ENCODE measurements at regions not wholly inside any gene's neighbourhood (a gene's known extent, or its start where the extent isn't known, plus 50 kb on each side); places are given as distances from the start of the nearest gene placed in this dataset.

GRCh38 chr14:101330416-101331140, 230.7 kb upstream of the DIO3 start:
- TF ChIP-seq CTCF (IDR thresholded peaks at IDR 0.05; ENCODE audit: extremely low read depth in 1 of 2, insufficient read depth in 1 of 2, low read depth in 1 of 2, low read length in 2 of 2) (no peak), EZH2 (IDR thresholded peaks at IDR 0.05; ENCODE audit: borderline replicate concordance, low read depth, low read length, severe bottlenecking) (no peak), GATA2 (IDR thresholded peaks at IDR 0.05; ENCODE audit: insufficient read depth, insufficient read length, low read depth, low read length) (no peak), POLR2A (IDR thresholded peaks at IDR 0.05; ENCODE audit: low read depth, low read length) (no peak)
- TF ChIP-seq, protein P1, sequence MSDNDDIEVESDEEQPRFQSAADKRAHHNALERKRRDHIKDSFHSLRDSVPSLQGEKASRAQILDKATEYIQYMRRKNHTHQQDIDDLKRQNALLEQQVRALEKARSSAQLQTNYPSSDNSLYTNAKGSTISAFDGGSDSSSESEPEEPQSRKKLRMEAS (IDR thresholded peaks at IDR 0.05; ENCODE audit: insufficient read depth, insufficient read length), result no peak

Data from endothelial cell of umbilical vein (primary cell).